ENCODE measurements at regions not wholly inside any gene's neighbourhood (a gene's known extent, or its start where the extent isn't known, plus 50 kb on each side); places are given as distances from the start of the nearest gene placed in this dataset.

GRCh38 chr15:62706317-62706716 is 336.2 kb upstream of the TPM1 start:
- H2AFZ ChIP-seq (ENCODE audit: low read depth, low read length), result no peak overlapping the region
- no peak overlapping the region for H3K4me3 Mint-ChIP-seq (ENCODE audit: unreplicated experiment)
- H3K4me2 ChIP-seq (ENCODE audit: low read length), result no peak overlapping the region
- FAIRE-seq (no peak), DNase-seq (ENCODE audit: low read depth) (no peak)
- no peaks in the 10 kb centered on the region for H3K4me1 ChIP-seq (ENCODE audit: insufficient read depth, low read length)
- no peaks in the 10 kb centered on the region for H3K79me2 ChIP-seq (ENCODE audit: insufficient read depth, low read length)
- H3K27me3 Mint-ChIP-seq (ENCODE audit: low read depth, unreplicated experiment), result peaks cover 3% of the 10 kb centered on the region
- H4K20me1 ChIP-seq (ENCODE audit: insufficient read depth, low read length), result no peaks in the 10 kb centered on the region
- no peak for TF ChIP-seq EZH2 (IDR thresholded peaks at IDR 0.05; ENCODE audit: insufficient read depth, low read length)
- TF ChIP-seq CTCF (IDR thresholded peaks at IDR 0.05; ENCODE audit: insufficient read depth, low read depth, low read length), result no peak
- H3K36me3 Mint-ChIP-seq (ENCODE audit: low read depth, unreplicated experiment), result peaks cover 38% of the 10 kb centered on the region
- no peak overlapping the region for H3K27ac ChIP-seq (ENCODE audit: low read depth, low read length)
- no peaks in the 10 kb centered on the region for H3K4me1 Mint-ChIP-seq (ENCODE audit: low read depth, unreplicated experiment)
- no peak overlapping the region for H3K9ac ChIP-seq (ENCODE audit: low read length)
- peaks cover 4% of the 10 kb centered on the region for H3K9me3 Mint-ChIP-seq (ENCODE audit: unreplicated experiment)
- H3K36me3 ChIP-seq (ENCODE audit: insufficient read depth, low read length), result peaks cover 2% of the 10 kb centered on the region
- H3K27ac Mint-ChIP-seq (ENCODE audit: unreplicated experiment), result no peak overlapping the region
- no peaks in the 10 kb centered on the region for H3K9me3 ChIP-seq (ENCODE audit: insufficient read depth, low read depth, low read length)
- H3K27me3 ChIP-seq (ENCODE audit: insufficient read depth, low read length), result no peaks in the 10 kb centered on the region
- H3K4me3 ChIP-seq (ENCODE audit: insufficient read depth, low read depth, low read length), result no peak overlapping the region

- peaks cover 3% of the 10 kb centered on the region for H3K27me3 Mint-ChIP-seq (ENCODE audit: low read depth, unreplicated experiment)
- Histone ChIP-seq H2AFZ (ENCODE audit: low read depth, low read length) (no peak overlapping the region), H3K4me1 (ENCODE audit: insufficient read depth, low read length) (no peaks in the 10 kb centered on the region), H3K36me3 (ENCODE audit: insufficient read depth, low read length) (no peaks in the 10 kb centered on the region), H3K79me2 (ENCODE audit: insufficient read depth, low read length) (no peaks in the 10 kb centered on the region), H3K4me3 (ENCODE audit: insufficient read depth, low read depth, low read length) (no peak overlapping the region), H3K4me2 (ENCODE audit: low read length) (no peak overlapping the region), H3K9me3 (ENCODE audit: insufficient read depth, low read depth, low read length) (no peaks in the 10 kb centered on the region), H3K9ac (ENCODE audit: low read length) (no peak overlapping the region), H3K27ac (ENCODE audit: low read depth, low read length) (no peak overlapping the region), H3K27me3 (ENCODE audit: insufficient read depth, low read length) (no peaks in the 10 kb centered on the region), H4K20me1 (ENCODE audit: insufficient read depth, low read length) (no peaks in the 10 kb centered on the region)
- no peak for FAIRE-seq
- DNase-seq (ENCODE audit: low read depth), result no peak
- TF ChIP-seq CTCF (IDR thresholded peaks at IDR 0.05; ENCODE audit: insufficient read depth, low read depth, low read length) (no peak), EZH2 (IDR thresholded peaks at IDR 0.05; ENCODE audit: insufficient read depth, low read length) (no peak)
- H3K36me3 Mint-ChIP-seq (ENCODE audit: low read depth, unreplicated experiment), result peaks cover 19% of the 10 kb centered on the region
- H3K4me1 Mint-ChIP-seq (ENCODE audit: low read depth, unreplicated experiment), result no peaks in the 10 kb centered on the region
- no peak overlapping the region for H3K27ac Mint-ChIP-seq (ENCODE audit: unreplicated experiment)
- H3K4me3 Mint-ChIP-seq (ENCODE audit: unreplicated experiment), result no peak overlapping the region
- H3K9me3 Mint-ChIP-seq (ENCODE audit: unreplicated experiment), result peaks cover 4% of the 10 kb centered on the region
These were observed 334.1 kb upstream of the TPM1 start for GRCh38 chr15:62708470-62708869.

- Histone ChIP-seq H2AFZ (ENCODE audit: low read depth, low read length) (no peak overlapping the region), H3K36me3 (ENCODE audit: insufficient read depth, low read length) (no peaks in the 10 kb centered on the region), H3K4me1 (ENCODE audit: insufficient read depth, low read length) (no peaks in the 10 kb centered on the region), H3K9ac (ENCODE audit: low read length) (no peak overlapping the region), H3K4me2 (ENCODE audit: low read length) (no peak overlapping the region), H3K4me3 (ENCODE audit: insufficient read depth, low read depth, low read length) (no peak overlapping the region), H3K27me3 (ENCODE audit: insufficient read depth, low read length) (no peaks in the 10 kb centered on the region), H4K20me1 (ENCODE audit: insufficient read depth, low read length) (no peaks in the 10 kb centered on the region), H3K27ac (ENCODE audit: low read depth, low read length) (no peak overlapping the region), H3K9me3 (ENCODE audit: insufficient read depth, low read depth, low read length) (no peaks in the 10 kb centered on the region), H3K79me2 (ENCODE audit: insufficient read depth, low read length) (no peaks in the 10 kb centered on the region)
- Mint-ChIP-seq H3K27ac (ENCODE audit: unreplicated experiment) (no peak overlapping the region), H3K4me3 (ENCODE audit: unreplicated experiment) (no peak overlapping the region), H3K4me1 (ENCODE audit: low read depth, unreplicated experiment) (no peaks in the 10 kb centered on the region), H3K36me3 (ENCODE audit: low read depth, unreplicated experiment) (peaks cover 19% of the 10 kb centered on the region), H3K27me3 (ENCODE audit: low read depth, unreplicated experiment) (peaks cover 3% of the 10 kb centered on the region), H3K9me3 (ENCODE audit: unreplicated experiment) (peaks cover 4% of the 10 kb centered on the region)
- DNase-seq (ENCODE audit: low read depth), result no peak
- no peak for FAIRE-seq
- TF ChIP-seq EZH2 (IDR thresholded peaks at IDR 0.05; ENCODE audit: insufficient read depth, low read length) (no peak), CTCF (IDR thresholded peaks at IDR 0.05; ENCODE audit: insufficient read depth, low read depth, low read length) (no peak)
These were observed 333.3 kb upstream of the TPM1 start for GRCh38 chr15:62709261-62709660.
